Mesenchymal stem cell (in vitro differentiated cells and primary cell): ENCODE measurements at regions not wholly inside any gene's neighbourhood (a gene's known extent, or its start where the extent isn't known, plus 50 kb on each side); places are given as distances from the start of the nearest gene placed in this dataset.

Experiments
- DNase-seq: peaks from one replicate; pipeline ENCODE4 v3.0.0-alpha.2; 2013
- H2AFZ ChIP-seq: one replicate; pipeline ENCODE4 v1.6.1; 2013; ENCODE audit warnings: low read depth, mild to moderate bottlenecking, control low read depth, inconsistent platforms, low read length, moderate library complexity
- H2AK5ac ChIP-seq: 2 replicates; pipeline ENCODE4 v1.6.1; 2013; ENCODE audit warnings: low read length, moderate library complexity, mild to moderate bottlenecking, inconsistent platforms; ENCODE audit not compliant: severe bottlenecking
- H2BK120ac ChIP-seq: one replicate; pipeline ENCODE4 v1.6.1; 2013; ENCODE audit warnings: low read depth, mild to moderate bottlenecking, inconsistent platforms, low read length, moderate library complexity
- H2BK12ac ChIP-seq, 2 experiments: one replicate each; pipeline ENCODE4 v1.6.1; 2013; ENCODE audit warnings: inconsistent platforms in 2 of 2, low read length in 2 of 2, mild to moderate bottlenecking in 2 of 2, moderate library complexity in 2 of 2, control low read depth in 1 of 2
- H2BK15ac ChIP-seq: one replicate; pipeline ENCODE4 v1.6.1; 2013; ENCODE audit warnings: mild to moderate bottlenecking, low read depth, inconsistent platforms; ENCODE audit not compliant: poor library complexity, severe bottlenecking
- H2BK5ac ChIP-seq: 2 replicates; pipeline ENCODE4 v1.6.1; 2013; ENCODE audit warnings: low read depth, mild to moderate bottlenecking, low read length, control low read depth, inconsistent platforms; ENCODE audit not compliant: poor library complexity, severe bottlenecking
- H3K14ac ChIP-seq, 2 experiments: one replicate each; pipeline ENCODE4 v1.6.1; 2013; ENCODE audit warnings: inconsistent platforms in 2 of 2, low read length in 2 of 2, control low read depth in 1 of 2, mild to moderate bottlenecking in 1 of 2, moderate library complexity in 1 of 2
- H3K18ac ChIP-seq, 2 experiments: one replicate each; pipeline ENCODE4 v1.6.1; 2013; ENCODE audit warnings: inconsistent platforms in 2 of 2, low read length in 2 of 2, control low read depth in 1 of 2, low read depth in 1 of 2, mild to moderate bottlenecking in 1 of 2
- H3K23ac ChIP-seq, 2 experiments: one replicate each; pipeline ENCODE4 v1.6.1; 2013; ENCODE audit warnings: inconsistent platforms in 2 of 2, low read length in 2 of 2, mild to moderate bottlenecking in 2 of 2, moderate library complexity in 2 of 2, control low read depth in 1 of 2
- H3K27ac ChIP-seq: 2 replicates; pipeline ENCODE4 v1.5.1; 2013; ENCODE audit warnings: mild to moderate bottlenecking, moderate library complexity, low read length, control low read depth, inconsistent platforms; ENCODE audit not compliant: poor library complexity, severe bottlenecking
- H3K27me3 ChIP-seq, 2 experiments: 2 replicates each; pipeline versions ENCODE4 v1.6.1 to v1.7.0; 2013; ENCODE audit warnings: low read length in 2 of 2, mild to moderate bottlenecking in 2 of 2, moderate library complexity in 2 of 2, control low read depth in 1 of 2, inconsistent platforms in 1 of 2; ENCODE audit not compliant: control insufficient read depth in 1 of 2, insufficient read depth in 1 of 2
- H3K36me3 ChIP-seq, 2 experiments: 2 replicates each; pipeline versions ENCODE4 v1.6.1 to v1.7.0; 2013; ENCODE audit warnings: low read length in 2 of 2, control low read depth in 1 of 2, inconsistent platforms in 1 of 2, low read depth in 1 of 2, mild to moderate bottlenecking in 1 of 2; ENCODE audit not compliant: insufficient read depth in 2 of 2, control insufficient read depth in 1 of 2
- H3K4ac ChIP-seq, 2 experiments: one replicate each; pipeline ENCODE4 v1.6.1; 2013; ENCODE audit warnings: inconsistent platforms in 2 of 2, low read length in 2 of 2, mild to moderate bottlenecking in 2 of 2, moderate library complexity in 2 of 2, control low read depth in 1 of 2, low read depth in 1 of 2
- H3K4me1 ChIP-seq: 2 replicates; pipeline ENCODE4 v1.6.1; 2013; ENCODE audit warnings: low read depth, low read length, control low read depth; ENCODE audit not compliant: control insufficient read depth, insufficient read depth
- H3K4me2 ChIP-seq: 2 replicates; pipeline ENCODE4 v1.6.1; 2013; ENCODE audit warnings: low read length, mild to moderate bottlenecking, inconsistent platforms; ENCODE audit not compliant: poor library complexity, severe bottlenecking
- H3K4me3 ChIP-seq, 2 experiments: 2 replicates each; pipeline versions ENCODE4 v1.5.1 to v1.7.0; 2013; ENCODE audit warnings: low read length in 2 of 2, mild to moderate bottlenecking in 2 of 2, control low read depth in 1 of 2, low read depth in 1 of 2; ENCODE audit not compliant: insufficient read depth in 1 of 2
- H3K79me1 ChIP-seq: replicated peaks from 2 replicates; pipeline ENCODE4 v1.6.1; 2013; ENCODE audit warnings: mild to moderate bottlenecking, control low read depth, low read length, inconsistent platforms; ENCODE audit not compliant: poor library complexity, severe bottlenecking
- H3K9ac ChIP-seq: 2 replicates; pipeline ENCODE4 v1.7.0; 2013; ENCODE audit warnings: mild to moderate bottlenecking, low read length, moderate library complexity
- H3K9me3 ChIP-seq: 2 replicates; pipeline ENCODE4 v1.7.0; 2013; ENCODE audit warnings: mild to moderate bottlenecking, low read length; ENCODE audit not compliant: control insufficient read depth
- H4K8ac ChIP-seq: one replicate; pipeline ENCODE4 v1.6.1; 2013; ENCODE audit warnings: inconsistent platforms, mild to moderate bottlenecking, low read length, moderate library complexity
- H4K91ac ChIP-seq: one replicate; pipeline ENCODE4 v1.6.1; 2013; ENCODE audit warnings: mild to moderate bottlenecking, low read length, inconsistent platforms
- WGBS: methylation state at CpG from one replicate; pipeline ENCODE4 v1.1.7; 2013; ENCODE audit warnings: mixed read lengths; 5-methylcytosine and 5-hydroxymethylcytosine counted together

DNA sequence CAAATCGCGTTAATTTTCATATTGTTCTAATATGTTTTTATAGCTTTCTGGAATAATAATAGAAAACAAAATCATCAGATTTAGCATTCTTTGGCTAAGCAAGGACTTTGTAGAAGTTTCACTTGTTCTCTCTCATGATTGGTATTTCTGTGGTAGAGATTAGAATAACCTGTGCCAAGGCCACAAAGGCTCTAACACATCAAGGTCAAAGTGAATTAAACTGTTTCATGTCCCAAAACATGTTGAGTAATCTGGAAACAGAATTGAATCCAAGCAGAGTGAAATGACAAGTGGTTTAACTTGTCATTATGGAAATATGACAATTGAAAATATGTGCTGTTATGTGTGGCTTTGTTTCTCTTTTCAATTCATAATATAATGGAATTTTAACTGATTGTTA, 617.4 kb downstream of the CCDC85A start:
- no CpG with 5 or more reads among the region's 2 CpGs for WGBS
- Histone ChIP-seq H3K4ac (no peak overlapping the region), H3K27ac (no peak overlapping the region), H2BK5ac (no peak overlapping the region), H3K14ac (no peak overlapping the region), H3K4me2 (no peak overlapping the region), H3K18ac (no peak overlapping the region), H3K36me3 (no peaks in the 10 kb centered on the region), H3K4me3 (no peak overlapping the region), H3K9ac (no peak overlapping the region), H2BK15ac (no peak overlapping the region), H2BK120ac (no peak overlapping the region), H3K4me1 (no peaks in the 10 kb centered on the region), H2AK5ac (no peak overlapping the region), H4K8ac (no peak overlapping the region), H2BK12ac (no peak overlapping the region), H4K91ac (no peak overlapping the region), H3K23ac (no peak overlapping the region), H3K27me3 (no peaks in the 10 kb centered on the region), H3K79me1 (no peaks in the 10 kb centered on the region), H2AFZ (no peak overlapping the region), H3K9me3 (no peaks in the 10 kb centered on the region)
- no peak for DNase-seq

DNA sequence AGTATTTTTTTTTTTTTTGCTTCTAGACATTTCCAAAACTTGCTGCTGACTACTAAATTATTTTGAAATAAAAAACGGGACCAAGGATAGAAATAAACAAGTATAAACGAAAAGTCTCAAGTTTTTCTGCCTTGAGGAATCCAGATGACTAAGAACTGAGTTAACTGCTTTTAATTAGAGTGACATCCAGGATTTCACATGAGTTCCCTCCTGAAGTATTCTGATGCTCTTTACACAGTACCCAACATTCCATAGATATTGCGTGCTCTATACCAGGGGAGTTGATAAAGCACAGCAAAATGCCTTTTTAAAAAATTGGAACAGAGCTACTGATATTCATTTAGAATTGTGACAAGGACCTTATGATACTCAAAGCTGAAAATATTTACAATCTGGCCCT, 618.0 kb downstream of the CCDC85A start:
- Histone ChIP-seq H3K4ac (no peak overlapping the region), H3K9ac (no peak overlapping the region), H3K18ac (no peak overlapping the region), H2BK120ac (no peak overlapping the region), H2BK15ac (no peak overlapping the region), H3K27me3 (no peaks in the 10 kb centered on the region), H3K23ac (no peak overlapping the region), H3K4me1 (no peaks in the 10 kb centered on the region), H3K9me3 (no peaks in the 10 kb centered on the region), H2AFZ (no peak overlapping the region), H2AK5ac (no peak overlapping the region), H2BK12ac (no peak overlapping the region), H3K14ac (no peak overlapping the region), H3K4me3 (no peak overlapping the region), H3K79me1 (no peaks in the 10 kb centered on the region), H2BK5ac (no peak overlapping the region), H4K91ac (no peak overlapping the region), H4K8ac (no peak overlapping the region), H3K36me3 (no peaks in the 10 kb centered on the region), H3K4me2 (no peak overlapping the region), H3K27ac (no peak overlapping the region)
- WGBS, result 62% methylated on average over 2 of the region's 3 CpGs
- peak; percentile 6 for DNase-seq

DNA sequence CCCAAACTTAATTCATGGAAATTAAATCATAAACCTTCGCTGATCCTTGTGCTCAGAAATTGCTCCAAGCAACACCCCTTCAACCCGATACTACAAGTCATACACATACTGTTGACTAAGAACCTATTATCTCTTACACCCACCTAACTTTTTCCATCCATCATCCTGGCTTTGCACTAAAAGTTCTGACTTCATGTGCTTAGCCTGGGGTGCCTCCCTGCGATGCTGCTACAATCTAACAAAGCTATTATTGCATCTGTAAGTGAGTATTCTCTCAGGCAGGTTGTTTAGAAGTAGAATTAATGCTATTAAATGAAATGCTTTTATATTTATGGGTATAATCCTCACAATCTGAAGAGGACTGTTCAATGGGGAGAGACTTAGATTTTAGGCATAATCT, 619.8 kb downstream of the CCDC85A start:
- no peak overlapping the region for H2BK15ac ChIP-seq
- no peaks in the 10 kb centered on the region for H3K79me1 ChIP-seq
- WGBS, result 100% methylated on average over 3 of the region's 3 CpGs
- no peak overlapping the region for H3K4me2 ChIP-seq
- no peak overlapping the region for H3K27ac ChIP-seq
- no peak overlapping the region for H3K14ac ChIP-seq
- no peak overlapping the region for H4K91ac ChIP-seq
- H3K36me3 ChIP-seq, result no peaks in the 10 kb centered on the region
- no peak overlapping the region for H3K9ac ChIP-seq
- H2AFZ ChIP-seq, result no peak overlapping the region
- H2BK5ac ChIP-seq, result no peak overlapping the region
- no peaks in the 10 kb centered on the region for H3K27me3 ChIP-seq
- H3K9me3 ChIP-seq, result no peaks in the 10 kb centered on the region
- DNase-seq, result no peak
- H2BK12ac ChIP-seq, result no peak overlapping the region
- no peak overlapping the region for H3K23ac ChIP-seq
- no peak overlapping the region for H4K8ac ChIP-seq
- no peak overlapping the region for H3K18ac ChIP-seq
- H2BK120ac ChIP-seq, result no peak overlapping the region
- H3K4me1 ChIP-seq, result no peaks in the 10 kb centered on the region
- no peak overlapping the region for H3K4ac ChIP-seq
- no peak overlapping the region for H3K4me3 ChIP-seq
- no peak overlapping the region for H2AK5ac ChIP-seq

DNA sequence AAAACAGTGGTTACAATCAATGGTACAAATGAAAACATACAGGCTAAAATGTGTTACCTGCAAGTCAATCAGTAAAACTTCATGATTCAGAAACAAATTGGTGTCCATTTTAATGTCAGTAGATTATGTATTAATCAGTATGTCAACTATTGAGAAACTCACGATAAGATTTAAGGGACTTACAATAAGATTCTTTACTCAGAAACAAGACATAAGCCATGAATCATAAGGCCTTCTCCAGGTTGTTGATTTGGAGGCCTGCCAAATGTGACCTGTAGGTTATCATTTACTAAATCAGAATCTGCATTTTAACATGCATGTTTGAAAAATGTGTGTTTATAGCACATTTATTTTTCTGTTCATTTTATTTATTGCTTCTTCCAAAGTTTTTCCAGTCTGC, 623.1 kb downstream of the CCDC85A start:
- Histone ChIP-seq H2BK120ac (no peak overlapping the region), H2BK12ac (no peak overlapping the region), H3K23ac (no peak overlapping the region), H3K27ac (no peak overlapping the region), H3K4ac (no peak overlapping the region), H3K4me3 (no peak overlapping the region), H3K9ac (no peak overlapping the region), H2AFZ (no peak overlapping the region), H2AK5ac (no peak overlapping the region), H3K27me3 (no peaks in the 10 kb centered on the region), H2BK5ac (no peak overlapping the region), H3K4me1 (no peaks in the 10 kb centered on the region), H3K79me1 (no peaks in the 10 kb centered on the region), H3K9me3 (no peaks in the 10 kb centered on the region), H2BK15ac (no peak overlapping the region), H4K8ac (no peak overlapping the region), H3K18ac (no peak overlapping the region), H3K36me3 (no peaks in the 10 kb centered on the region), H4K91ac (no peak overlapping the region), H3K14ac (no peak overlapping the region), H3K4me2 (no peak overlapping the region)
- no CpG with 5 or more reads among the region's 1 CpG for WGBS
- DNase-seq, result no peak
